ENCODE measurements at regions not wholly inside any gene's neighbourhood (a gene's known extent, or its start where the extent isn't known, plus 50 kb on each side); places are given as distances from the start of the nearest gene placed in this dataset.

DNA sequence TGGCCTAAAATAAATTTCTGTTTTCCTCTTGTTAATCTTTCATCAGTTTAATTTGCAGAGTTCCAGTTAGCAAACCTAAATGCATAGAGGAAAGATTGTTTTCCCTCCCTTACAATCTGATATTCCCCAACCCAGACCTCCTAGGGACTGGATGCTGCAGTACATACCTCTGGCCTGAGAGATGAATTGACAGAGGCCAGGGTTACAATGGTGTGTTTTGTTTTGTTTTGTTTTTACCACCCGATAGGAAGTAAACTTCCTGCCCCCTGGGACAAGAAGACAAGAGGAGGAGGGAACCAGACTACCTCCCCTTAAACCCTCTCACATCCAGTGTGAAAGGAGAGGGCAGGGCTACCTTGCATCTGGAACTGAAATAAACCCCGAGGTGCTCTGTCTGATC, 319.0 kb downstream of the LRFN2 start:
- POLR2A ChIA-PET: no interaction called here
- Histone ChIP-seq H4K20me1 (ENCODE audit: insufficient read depth, low read length) (no peaks in the 10 kb centered on the region), H3K9ac (ENCODE audit: insufficient read depth, low read depth, low read length) (no peak overlapping the region), H3K9me3 (ENCODE audit: low read length) (no peaks in the 10 kb centered on the region), H3K4me2 (ENCODE audit: low read depth, low read length) (no peak overlapping the region), H3K27me3 (ENCODE audit: control insufficient read depth in 1 of 2, insufficient read depth in 2 of 2, low read length in 2 of 2) (no peaks in the 10 kb centered on the region), H3K4me3 (replicated peaks in 1 of 3; ENCODE audit: insufficient read depth in 1 of 3, low read depth in 2 of 3, low read length in 3 of 3) (no peak overlapping the region), H2AFZ (ENCODE audit: low read length) (no peak overlapping the region), H3K36me3 (replicated peaks in 1 of 2; ENCODE audit: control insufficient read depth in 1 of 2, insufficient read depth in 2 of 2, low read length in 2 of 2) (no peaks in the 10 kb centered on the region), H3K4me1 (ENCODE audit: insufficient read depth, low read length) (no peaks in the 10 kb centered on the region), H3K27ac (ENCODE audit: extremely low read length, insufficient read depth, low read length) (no peak overlapping the region), H3K79me2 (ENCODE audit: insufficient read depth, low read length) (no peaks in the 10 kb centered on the region)
- no TSS peak for BruUV-seq (replicated peaks)
- intact Hi-C loops (cut with micrococcal nuclease; ENCODE audit: unreplicated experiment): no loop called here
- DNase-seq (ENCODE audit: low spot score) (no peak), ATAC-seq (no peak), FAIRE-seq (no peak)
- in situ Hi-C loops (cut with HindIII; ENCODE audit: extremely low pct_ligation_motif_present, low pct_unique_long_range_greater_than_20kb): no loop called here
- CTCF ChIA-PET (ENCODE audit: low intra/inter-chr PET ratio, low total read pairs): no interaction called here
- 3% methylated on average over 2 of the region's 2 CpGs for WGBS (ENCODE audit: low lambda C conversion rate)
- TF ChIP-seq HNRNPL (IDR thresholded peaks at IDR 0.05; ENCODE audit: low read depth, low read length) (no peak), SMC3 (IDR thresholded peaks at IDR 0.05; ENCODE audit: low read length) (no peak), ZNF496 (CRISPR knock-in tag; IDR thresholded peaks at IDR 0.05; ENCODE audit: insufficient replicate concordance) (no peak), ETV6 (CRISPR knock-in tag; conservative IDR thresholded peaks at IDR 0.05) (no peak), MAFG (CRISPR knock-in tag; IDR thresholded peaks at IDR 0.05) (no peak), ZNF737 (CRISPR knock-in tag; IDR thresholded peaks at IDR 0.05; ENCODE audit: borderline replicate concordance) (no peak), JDP2 (CRISPR knock-in tag; IDR thresholded peaks at IDR 0.05; ENCODE audit: borderline replicate concordance) (no peak), TCF7 (IDR thresholded peaks at IDR 0.05; ENCODE audit: low read depth) (no peak), HOXD1 (CRISPR knock-in tag; IDR thresholded peaks at IDR 0.05) (no peak), RFX5 (IDR thresholded peaks at IDR 0.05; ENCODE audit: low read depth, low read length) (no peak)
- TF ChIP-seq, protein P1, sequence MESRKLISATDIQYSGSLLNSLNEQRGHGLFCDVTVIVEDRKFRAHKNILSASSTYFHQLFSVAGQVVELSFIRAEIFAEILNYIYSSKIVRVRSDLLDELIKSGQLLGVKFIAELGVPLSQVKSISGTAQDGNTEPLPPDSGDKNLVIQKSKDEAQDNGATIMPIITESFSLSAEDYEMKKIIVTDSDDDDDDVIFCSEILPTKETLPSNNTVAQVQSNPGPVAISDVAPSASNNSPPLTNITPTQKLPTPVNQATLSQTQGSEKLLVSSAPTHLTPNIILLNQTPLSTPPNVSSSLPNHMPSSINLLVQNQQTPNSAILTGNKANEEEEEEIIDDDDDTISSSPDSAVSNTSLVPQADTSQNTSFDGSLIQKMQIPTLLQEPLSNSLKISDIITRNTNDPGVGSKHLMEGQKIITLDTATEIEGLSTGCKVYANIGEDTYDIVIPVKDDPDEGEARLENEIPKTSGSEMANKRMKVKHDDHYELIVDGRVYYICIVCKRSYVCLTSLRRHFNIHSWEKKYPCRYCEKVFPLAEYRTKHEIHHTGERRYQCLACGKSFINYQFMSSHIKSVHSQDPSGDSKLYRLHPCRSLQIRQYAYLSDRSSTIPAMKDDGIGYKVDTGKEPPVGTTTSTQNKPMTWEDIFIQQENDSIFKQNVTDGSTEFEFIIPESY (CRISPR knock-in tag; IDR thresholded peaks at IDR 0.05): no peak
- TF ChIP-seq, protein P2, sequence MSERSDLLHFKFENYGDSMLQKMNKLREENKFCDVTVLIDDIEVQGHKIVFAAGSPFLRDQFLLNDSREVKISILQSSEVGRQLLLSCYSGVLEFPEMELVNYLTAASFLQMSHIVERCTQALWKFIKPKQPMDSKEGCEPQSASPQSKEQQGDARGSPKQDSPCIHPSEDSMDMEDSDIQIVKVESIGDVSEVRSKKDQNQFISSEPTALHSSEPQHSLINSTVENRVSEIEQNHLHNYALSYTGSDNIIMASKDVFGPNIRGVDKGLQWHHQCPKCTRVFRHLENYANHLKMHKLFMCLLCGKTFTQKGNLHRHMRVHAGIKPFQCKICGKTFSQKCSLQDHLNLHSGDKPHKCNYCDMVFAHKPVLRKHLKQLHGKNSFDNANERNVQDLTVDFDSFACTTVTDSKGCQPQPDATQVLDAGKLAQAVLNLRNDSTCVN (CRISPR knock-in tag; IDR thresholded peaks at IDR 0.05; ENCODE audit: borderline replicate concordance): no peak
- TF ChIP-seq, protein P3, sequence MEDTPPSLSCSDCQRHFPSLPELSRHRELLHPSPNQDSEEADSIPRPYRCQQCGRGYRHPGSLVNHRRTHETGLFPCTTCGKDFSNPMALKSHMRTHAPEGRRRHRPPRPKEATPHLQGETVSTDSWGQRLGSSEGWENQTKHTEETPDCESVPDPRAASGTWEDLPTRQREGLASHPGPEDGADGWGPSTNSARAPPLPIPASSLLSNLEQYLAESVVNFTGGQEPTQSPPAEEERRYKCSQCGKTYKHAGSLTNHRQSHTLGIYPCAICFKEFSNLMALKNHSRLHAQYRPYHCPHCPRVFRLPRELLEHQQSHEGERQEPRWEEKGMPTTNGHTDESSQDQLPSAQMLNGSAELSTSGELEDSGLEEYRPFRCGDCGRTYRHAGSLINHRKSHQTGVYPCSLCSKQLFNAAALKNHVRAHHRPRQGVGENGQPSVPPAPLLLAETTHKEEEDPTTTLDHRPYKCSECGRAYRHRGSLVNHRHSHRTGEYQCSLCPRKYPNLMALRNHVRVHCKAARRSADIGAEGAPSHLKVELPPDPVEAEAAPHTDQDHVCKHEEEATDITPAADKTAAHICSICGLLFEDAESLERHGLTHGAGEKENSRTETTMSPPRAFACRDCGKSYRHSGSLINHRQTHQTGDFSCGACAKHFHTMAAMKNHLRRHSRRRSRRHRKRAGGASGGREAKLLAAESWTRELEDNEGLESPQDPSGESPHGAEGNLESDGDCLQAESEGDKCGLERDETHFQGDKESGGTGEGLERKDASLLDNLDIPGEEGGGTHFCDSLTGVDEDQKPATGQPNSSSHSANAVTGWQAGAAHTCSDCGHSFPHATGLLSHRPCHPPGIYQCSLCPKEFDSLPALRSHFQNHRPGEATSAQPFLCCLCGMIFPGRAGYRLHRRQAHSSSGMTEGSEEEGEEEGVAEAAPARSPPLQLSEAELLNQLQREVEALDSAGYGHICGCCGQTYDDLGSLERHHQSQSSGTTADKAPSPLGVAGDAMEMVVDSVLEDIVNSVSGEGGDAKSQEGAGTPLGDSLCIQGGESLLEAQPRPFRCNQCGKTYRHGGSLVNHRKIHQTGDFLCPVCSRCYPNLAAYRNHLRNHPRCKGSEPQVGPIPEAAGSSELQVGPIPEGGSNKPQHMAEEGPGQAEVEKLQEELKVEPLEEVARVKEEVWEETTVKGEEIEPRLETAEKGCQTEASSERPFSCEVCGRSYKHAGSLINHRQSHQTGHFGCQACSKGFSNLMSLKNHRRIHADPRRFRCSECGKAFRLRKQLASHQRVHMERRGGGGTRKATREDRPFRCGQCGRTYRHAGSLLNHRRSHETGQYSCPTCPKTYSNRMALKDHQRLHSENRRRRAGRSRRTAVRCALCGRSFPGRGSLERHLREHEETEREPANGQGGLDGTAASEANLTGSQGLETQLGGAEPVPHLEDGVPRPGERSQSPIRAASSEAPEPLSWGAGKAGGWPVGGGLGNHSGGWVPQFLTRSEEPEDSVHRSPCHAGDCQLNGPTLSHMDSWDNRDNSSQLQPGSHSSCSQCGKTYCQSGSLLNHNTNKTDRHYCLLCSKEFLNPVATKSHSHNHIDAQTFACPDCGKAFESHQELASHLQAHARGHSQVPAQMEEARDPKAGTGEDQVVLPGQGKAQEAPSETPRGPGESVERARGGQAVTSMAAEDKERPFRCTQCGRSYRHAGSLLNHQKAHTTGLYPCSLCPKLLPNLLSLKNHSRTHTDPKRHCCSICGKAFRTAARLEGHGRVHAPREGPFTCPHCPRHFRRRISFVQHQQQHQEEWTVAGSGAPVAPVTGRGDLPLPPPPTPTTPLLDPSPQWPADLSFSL (CRISPR knock-in tag; IDR thresholded peaks at IDR 0.05): no peak
- TF ChIP-seq, protein P4, sequence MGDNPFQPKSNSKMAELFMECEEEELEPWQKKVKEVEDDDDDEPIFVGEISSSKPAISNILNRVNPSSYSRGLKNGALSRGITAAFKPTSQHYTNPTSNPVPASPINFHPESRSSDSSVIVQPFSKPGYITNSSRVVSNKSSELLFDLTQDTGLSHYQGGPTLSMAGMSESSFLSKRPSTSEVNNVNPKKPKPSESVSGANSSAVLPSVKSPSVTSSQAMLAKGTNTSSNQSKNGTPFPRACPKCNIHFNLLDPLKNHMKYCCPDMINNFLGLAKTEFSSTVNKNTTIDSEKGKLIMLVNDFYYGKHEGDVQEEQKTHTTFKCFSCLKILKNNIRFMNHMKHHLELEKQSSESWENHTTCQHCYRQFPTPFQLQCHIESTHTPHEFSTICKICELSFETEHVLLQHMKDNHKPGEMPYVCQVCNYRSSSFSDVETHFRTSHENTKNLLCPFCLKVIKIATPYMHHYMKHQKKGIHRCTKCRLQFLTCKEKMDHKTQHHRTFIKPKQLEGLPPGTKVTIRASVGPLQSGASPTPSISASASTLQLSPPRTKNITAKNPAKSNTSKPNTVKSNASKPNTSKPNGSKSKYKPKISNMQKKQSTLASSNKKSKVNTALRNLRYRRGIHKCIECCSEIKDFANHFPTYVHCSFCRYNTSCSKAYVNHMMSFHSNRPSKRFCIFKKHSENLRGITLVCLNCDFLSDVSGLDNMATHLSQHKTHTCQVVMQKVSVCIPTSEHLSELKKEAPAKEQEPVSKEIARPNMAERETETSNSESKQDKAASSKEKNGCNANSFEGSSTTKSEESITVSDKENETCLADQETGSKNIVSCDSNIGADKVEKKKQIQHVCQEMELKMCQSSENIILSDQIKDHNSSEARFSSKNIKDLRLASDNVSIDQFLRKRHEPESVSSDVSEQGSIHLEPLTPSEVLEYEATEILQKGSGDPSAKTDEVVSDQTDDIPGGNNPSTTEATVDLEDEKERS (CRISPR knock-in tag; IDR thresholded peaks at IDR 0.05): no peak
